Uterus (tissue), 2 donors: ENCODE measurements at regions not wholly inside any gene's neighbourhood (a gene's known extent, or its start where the extent isn't known, plus 50 kb on each side); places are given as distances from the start of the nearest gene placed in this dataset.

Experiments used
- CTCF ChIP-seq, 4 experiments: fragments of 200-600 bp in 2 of 4; fragments of 450-650 bp in 2 of 4; sonication (generic) in 2 of 4; IDR thresholded peaks; one replicate each; pipeline ENCODE4 v1.5.1; 2016 to 2019; ENCODE audit warnings: antibody characterized with exemption in 4 of 4, mild to moderate bottlenecking in 2 of 4, moderate library complexity in 1 of 4
- POLR2A ChIP-seq, 2 donors: fragments of 450-650 bp; IDR thresholded peaks; one replicate each; pipeline ENCODE4 v1.6.1; 2016; ENCODE audit warnings: antibody characterized with exemption in 2 of 2, mild to moderate bottlenecking in 1 of 2, moderate library complexity in 1 of 2

GRCh38 chr22:27358096-27358870, 443.3 kb downstream of the MN1 start:
- no peak for TF ChIP-seq CTCF (IDR thresholded peaks at IDR 0.05)
- TF ChIP-seq POLR2A (IDR thresholded peaks at IDR 0.05) = no peak
